Activated CD4-positive, alpha-beta T cell treated with anti-CD3 and anti-CD28 coated beads, Interleukin-10, Interleukin-2, amounts not matched to agents 100 ng/mL and 50 ng/mL, durations not matched to agents 16 hours and 8 hours (primary cell): ENCODE measurements at regions not wholly inside any gene's neighbourhood (a gene's known extent, or its start where the extent isn't known, plus 50 kb on each side); places are given as distances from the start of the nearest gene placed in this dataset.
"Not testable (repeated sequence)": the region's sequence is repeated elsewhere in the genome, so short reads cannot be mapped to it uniquely, and the experiment has no call there.

Source experiments
- DNase-seq: peaks from one replicate; pipeline ENCODE4 v3.0.0-alpha.2; 2020

GRCh38 chr7:136102881-136103280, 125.7 kb upstream of the MTPN start:
- DNase-seq, result no peak

GRCh38 chr7:136092714-136093113, 115.6 kb upstream of the MTPN start:
- DNase-seq, result not testable (repeated sequence)

GRCh38 chr7:136087881-136088280, 110.7 kb upstream of the MTPN start:
- no peak for DNase-seq

GRCh38 chr7:136086712-136087111, 109.6 kb upstream of the MTPN start:
- peak; percentile 13 for DNase-seq

GRCh38 chr7:136079934-136080333, 102.8 kb upstream of the MTPN start:
- no peak for DNase-seq

- no peak for DNase-seq
These were observed 102.3 kb upstream of the MTPN start for GRCh38 chr7:136079478-136079892.

GRCh38 chr7:136079066-136079465, 101.9 kb upstream of the MTPN start:
- DNase-seq, result no peak

GRCh38 chr7:136078630-136079029, 101.5 kb upstream of the MTPN start:
- DNase-seq, result no peak

GRCh38 chr7:136076954-136077353, 99.8 kb upstream of the MTPN start:
- no peak for DNase-seq

- DNase-seq, result no peak
These were observed 97.7 kb upstream of the MTPN start for GRCh38 chr7:136074843-136075242.

- no peak for DNase-seq
These were observed 95.3 kb upstream of the MTPN start for GRCh38 chr7:136072447-136072846.

GRCh38 chr7:136070736-136071505, 93.8 kb upstream of the MTPN start:
- DNase-seq, result no peak

- DNase-seq, result no peak
These were observed 92.8 kb upstream of the MTPN start for GRCh38 chr7:136069840-136070529.

- DNase-seq, result no peak
These were observed 90.1 kb upstream of the MTPN start for GRCh38 chr7:136067277-136067676.

GRCh38 chr7:136066304-136067143, 89.4 kb upstream of the MTPN start:
- no peak for DNase-seq

GRCh38 chr7:136064627-136065237, 87.6 kb upstream of the MTPN start:
- no peak for DNase-seq

GRCh38 chr7:136064081-136064480, 86.9 kb upstream of the MTPN start:
- DNase-seq, result peak; percentile 6

GRCh38 chr7:136063326-136063666, 86.1 kb upstream of the MTPN start:
- DNase-seq, result no peak

GRCh38 chr7:136062625-136063325, 85.6 kb upstream of the MTPN start:
- DNase-seq, result no peak

GRCh38 chr7:136061433-136061832, 84.3 kb upstream of the MTPN start:
- no peak for DNase-seq

- DNase-seq, result no peak
These were observed 81.4 kb upstream of the MTPN start for GRCh38 chr7:136058546-136058945.

GRCh38 chr7:136057509-136057908, 80.3 kb upstream of the MTPN start:
- no peak for DNase-seq
